ENCODE measurements at regions not wholly inside any gene's neighbourhood (a gene's known extent, or its start where the extent isn't known, plus 50 kb on each side); places are given as distances from the start of the nearest gene placed in this dataset.

- intact Hi-C loops (cut with DNase I): no loop called here
- no peak overlapping the region for H3K4me3 ChIP-seq
- 84% methylated on average over 14 of the region's 14 CpGs for WGBS, 2 donors
- H3K27me3 ChIP-seq: no peaks in the 10 kb centered on the region
- H3K4me1 ChIP-seq: no peaks in the 10 kb centered on the region
- H3K9me3 ChIP-seq: peaks cover 0 to 4% (median 0%) of the 10 kb centered on the region in 11 donors
- no peak for TF ChIP-seq CTCF (IDR thresholded peaks at IDR 0.05)
- no peaks in the 10 kb centered on the region for H3K36me3 ChIP-seq
- no peak overlapping the region for H3K27ac ChIP-seq
- no peak for ATAC-seq
- no peak for DNase-seq
Measured at GRCh38 chr2:199558156-199558555, 100.4 kb upstream of the SATB2 start.

DNA sequence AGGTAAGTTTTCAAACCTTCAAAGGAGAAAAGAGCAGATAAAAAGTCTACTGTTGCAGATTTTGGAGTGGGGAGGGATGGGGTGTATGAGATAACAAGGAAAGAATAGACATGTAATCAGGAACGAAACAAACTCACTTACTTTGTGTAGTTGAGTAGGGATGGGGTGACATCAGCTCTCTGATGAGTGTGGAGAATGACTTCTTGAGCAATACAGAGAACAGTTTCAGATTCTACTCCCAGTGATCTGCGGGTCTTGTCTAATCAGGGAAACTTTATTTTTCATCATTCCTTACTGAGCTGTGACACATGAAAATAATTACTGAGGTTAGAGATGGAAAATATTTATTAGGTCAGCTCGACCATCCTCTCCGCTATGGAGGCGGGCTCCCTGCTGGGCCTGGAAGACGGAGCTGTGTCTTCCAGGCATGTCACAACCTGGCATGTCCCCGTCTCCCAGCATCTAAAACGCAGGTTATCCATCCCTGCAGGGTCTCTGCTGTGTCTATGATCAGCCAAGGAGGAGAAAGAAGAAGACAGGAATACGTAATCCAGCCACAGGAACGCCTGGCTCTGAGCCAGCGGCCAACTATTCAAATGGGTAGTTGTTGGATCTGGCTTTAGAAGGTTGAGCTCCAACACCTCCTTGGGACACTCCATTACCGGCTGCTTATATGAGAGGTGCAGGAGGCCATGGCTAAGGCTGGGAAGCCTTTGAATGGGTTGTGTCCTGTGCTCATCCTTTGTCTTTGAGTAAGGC, 99.0 kb upstream of the SATB2 start:
- Histone ChIP-seq H3K4me1 (no peaks in the 10 kb centered on the region), H3K36me3 (no peaks in the 10 kb centered on the region), H3K9me3 (peaks cover 0 to 4% (median 0%) of the 10 kb centered on the region in 11 donors), H3K4me3 (no peak overlapping the region), H3K27me3 (no peaks in the 10 kb centered on the region), H3K27ac (no peak overlapping the region)
- DNase-seq (no peak), ATAC-seq (no peak)
- no peak for TF ChIP-seq CTCF (IDR thresholded peaks at IDR 0.05)
- intact Hi-C loops (cut with DNase I): no loop called here
- WGBS, 2 donors: 74 to 80% methylated on average over 12 of the region's 12 CpGs

DNA sequence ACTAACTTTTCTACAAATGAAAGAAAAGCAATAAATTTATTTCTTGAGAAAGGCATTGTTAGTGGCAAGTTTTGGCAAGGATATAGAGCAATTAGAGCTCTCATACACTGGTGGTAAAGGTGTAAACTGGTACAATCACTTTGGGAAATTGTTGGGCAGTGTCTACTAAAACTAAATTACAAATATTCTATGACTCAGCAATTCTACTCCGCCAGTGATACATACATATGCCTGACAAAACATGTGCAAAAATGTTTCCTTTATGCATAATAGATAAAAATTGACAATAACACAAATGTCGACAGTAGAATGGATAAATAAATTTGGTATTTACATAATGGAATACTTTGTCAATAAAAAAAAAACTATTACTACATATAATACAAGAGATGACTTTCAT, 96.3 kb upstream of the SATB2 start:
- Histone ChIP-seq H3K27me3 (no peaks in the 10 kb centered on the region), H3K4me1 (no peaks in the 10 kb centered on the region), H3K27ac (no peak overlapping the region), H3K9me3 (no peaks in the 10 kb centered on the region), H3K4me3 (no peak overlapping the region), H3K36me3 (no peaks in the 10 kb centered on the region)
- ATAC-seq: no peak
- DNase-seq: no peak
- WGBS, 2 donors: 83 to 88% methylated on average over 2 of the region's 2 CpGs
- TF ChIP-seq CTCF (IDR thresholded peaks at IDR 0.05): no peak
- intact Hi-C loops (cut with DNase I): no loop called here

DNA sequence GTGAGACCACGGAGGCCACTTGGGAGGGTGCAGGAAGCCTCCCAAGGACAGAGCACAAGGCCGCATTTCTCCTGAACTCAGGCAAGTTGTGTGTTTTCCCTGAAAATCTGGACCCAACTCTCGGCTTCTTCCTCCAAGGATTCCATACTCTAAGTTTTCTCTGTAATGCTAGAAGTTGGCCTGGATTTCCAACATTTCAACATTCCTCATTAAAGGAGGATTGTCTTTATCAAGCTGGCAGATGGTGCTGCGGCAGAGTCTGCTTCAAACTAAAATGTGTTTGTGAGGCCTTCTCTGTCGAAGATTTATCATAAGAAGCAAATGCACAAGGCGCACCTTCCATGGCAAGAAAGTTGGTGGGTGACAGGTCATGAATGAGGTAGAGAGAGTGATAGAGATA, 94.4 kb upstream of the SATB2 start:
- Histone ChIP-seq H3K4me3 (no peak overlapping the region), H3K27me3 (no peaks in the 10 kb centered on the region), H3K36me3 (no peaks in the 10 kb centered on the region), H3K9me3 (no peaks in the 10 kb centered on the region), H3K27ac (no peak overlapping the region), H3K4me1 (no peaks in the 10 kb centered on the region)
- DNase-seq (no peak), ATAC-seq (no peak)
- WGBS, 2 donors: 70 to 74% methylated on average over 6 of the region's 6 CpGs
- TF ChIP-seq CTCF (IDR thresholded peaks at IDR 0.05): no peak
- intact Hi-C loops (cut with DNase I): no loop called here

Data from heart right ventricle (tissue), 16 donors.